Ascending aorta (tissue), 2 donors: ENCODE measurements at regions not wholly inside any gene's neighbourhood (a gene's known extent, or its start where the extent isn't known, plus 50 kb on each side); places are given as distances from the start of the nearest gene placed in this dataset.

ENCODE experiments used
- DNase-seq, 2 donors: peaks; one replicate each; pipeline ENCODE4 v3.0.0-alpha.2; 2019; ENCODE audit warnings: low spot score in 2 of 2
- H3K27ac ChIP-seq, 2 donors: fragments of 200-600 bp; sonication (generic); one replicate each; pipeline ENCODE4 v1.5.1; 2016 to 2017; ENCODE audit warnings: mild to moderate bottlenecking in 1 of 2
- H3K27me3 ChIP-seq: fragments of 200-600 bp; sonication (generic); one replicate; pipeline ENCODE4 v1.5.1; 2017
- H3K36me3 ChIP-seq, 2 donors: fragments of 200-600 bp; sonication (generic); one replicate each; pipeline ENCODE4 v1.5.1; 2016
- H3K4me1 ChIP-seq, 2 donors: fragments of 200-600 bp; sonication (generic); one replicate each; pipeline ENCODE4 v1.5.1; 2016 to 2017; ENCODE audit warnings: mild to moderate bottlenecking in 1 of 2
- H3K4me3 ChIP-seq, 2 donors: fragments of 200-600 bp; sonication (generic); one replicate each; pipeline ENCODE4 v1.5.1; 2016 to 2017; ENCODE audit warnings: mild to moderate bottlenecking in 1 of 2
- H3K9me3 ChIP-seq, 2 donors: fragments of 200-600 bp; sonication (generic); one replicate each; pipeline ENCODE4 v1.5.1; 2016
- intact Hi-C: fragments of 100-400 bp; cut with DNase I; formaldehyde crosslinking; loops from one replicate; pipeline ENCODE4 v1.15.1; 2023
- TF ChIP-seq, protein P1 (sequence below), 3 experiments: fragments of 200-600 bp in 2 of 3; fragments of 450-650 bp in 1 of 3; sonication (generic) in 2 of 3; IDR thresholded peaks; one replicate each; pipeline ENCODE4 v1.5.1; 2016 to 2019; ENCODE audit warnings: antibody characterized with exemption in 3 of 3, mild to moderate bottlenecking in 1 of 3, moderate library complexity in 1 of 3

DNA sequence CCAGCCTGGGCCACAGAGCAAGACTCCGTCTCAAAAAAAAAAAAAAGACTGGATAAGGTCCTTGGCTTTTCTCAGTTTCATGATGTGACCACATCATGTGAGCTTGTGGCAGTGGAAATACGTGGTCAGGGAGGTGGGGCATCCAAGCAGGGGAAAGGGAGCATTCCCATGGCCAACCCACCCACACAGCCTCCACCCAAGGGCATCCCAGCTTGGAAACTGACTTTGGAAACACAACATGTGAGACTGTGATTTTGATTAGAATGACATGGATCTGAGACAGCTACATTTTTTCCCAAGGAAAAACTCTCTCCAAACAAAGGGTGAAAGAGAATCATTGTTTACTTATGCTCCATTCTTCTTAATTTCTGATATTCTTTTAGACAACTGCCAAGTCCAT, 405.0 kb upstream of the ZNF507 start:
- H3K36me3 ChIP-seq, result no peaks in the 10 kb centered on the region
- H3K9me3 ChIP-seq, result no peaks in the 10 kb centered on the region
- DNase-seq, result no peak
- H3K4me3 ChIP-seq, result no peak overlapping the region
- TF ChIP-seq, protein P1, sequence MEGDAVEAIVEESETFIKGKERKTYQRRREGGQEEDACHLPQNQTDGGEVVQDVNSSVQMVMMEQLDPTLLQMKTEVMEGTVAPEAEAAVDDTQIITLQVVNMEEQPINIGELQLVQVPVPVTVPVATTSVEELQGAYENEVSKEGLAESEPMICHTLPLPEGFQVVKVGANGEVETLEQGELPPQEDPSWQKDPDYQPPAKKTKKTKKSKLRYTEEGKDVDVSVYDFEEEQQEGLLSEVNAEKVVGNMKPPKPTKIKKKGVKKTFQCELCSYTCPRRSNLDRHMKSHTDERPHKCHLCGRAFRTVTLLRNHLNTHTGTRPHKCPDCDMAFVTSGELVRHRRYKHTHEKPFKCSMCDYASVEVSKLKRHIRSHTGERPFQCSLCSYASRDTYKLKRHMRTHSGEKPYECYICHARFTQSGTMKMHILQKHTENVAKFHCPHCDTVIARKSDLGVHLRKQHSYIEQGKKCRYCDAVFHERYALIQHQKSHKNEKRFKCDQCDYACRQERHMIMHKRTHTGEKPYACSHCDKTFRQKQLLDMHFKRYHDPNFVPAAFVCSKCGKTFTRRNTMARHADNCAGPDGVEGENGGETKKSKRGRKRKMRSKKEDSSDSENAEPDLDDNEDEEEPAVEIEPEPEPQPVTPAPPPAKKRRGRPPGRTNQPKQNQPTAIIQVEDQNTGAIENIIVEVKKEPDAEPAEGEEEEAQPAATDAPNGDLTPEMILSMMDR (IDR thresholded peaks at IDR 0.05), result no peak
- H3K27me3 ChIP-seq, result no peaks in the 10 kb centered on the region
- intact Hi-C loops, result no loop called here
- H3K27ac ChIP-seq, result no peak overlapping the region
- H3K4me1 ChIP-seq, result no peaks in the 10 kb centered on the region

DNA sequence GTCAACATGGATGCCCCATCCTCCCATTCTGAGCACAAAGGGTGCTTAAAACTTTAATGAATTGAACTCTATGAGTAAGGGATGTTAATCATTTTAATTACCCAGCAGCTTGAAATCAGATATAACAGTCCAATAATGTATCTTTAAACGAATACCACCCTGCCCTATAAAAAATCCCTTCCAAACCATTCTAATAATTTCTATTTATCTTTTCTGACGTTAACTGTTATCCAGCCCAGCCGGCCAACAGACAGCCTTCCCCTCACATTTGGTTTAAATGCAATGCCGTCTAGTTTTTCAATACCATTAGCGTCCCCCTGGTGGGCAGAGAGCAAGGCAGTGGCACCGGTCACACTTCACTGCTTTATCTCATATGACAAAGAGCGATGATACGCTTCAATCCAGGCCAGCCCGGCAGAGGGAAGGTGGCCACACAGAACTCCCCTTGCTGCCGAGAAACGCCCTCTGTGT, 402.2 kb upstream of the ZNF507 start:
- Histone ChIP-seq H3K9me3 (no peaks in the 10 kb centered on the region), H3K36me3 (no peaks in the 10 kb centered on the region), H3K4me1 (no peaks in the 10 kb centered on the region), H3K27ac (no peak overlapping the region), H3K27me3 (no peaks in the 10 kb centered on the region), H3K4me3 (no peak overlapping the region)
- intact Hi-C loops, result no loop called here
- TF ChIP-seq, protein P1 (IDR thresholded peaks at IDR 0.05), result no peak
- DNase-seq, result no peak

DNA sequence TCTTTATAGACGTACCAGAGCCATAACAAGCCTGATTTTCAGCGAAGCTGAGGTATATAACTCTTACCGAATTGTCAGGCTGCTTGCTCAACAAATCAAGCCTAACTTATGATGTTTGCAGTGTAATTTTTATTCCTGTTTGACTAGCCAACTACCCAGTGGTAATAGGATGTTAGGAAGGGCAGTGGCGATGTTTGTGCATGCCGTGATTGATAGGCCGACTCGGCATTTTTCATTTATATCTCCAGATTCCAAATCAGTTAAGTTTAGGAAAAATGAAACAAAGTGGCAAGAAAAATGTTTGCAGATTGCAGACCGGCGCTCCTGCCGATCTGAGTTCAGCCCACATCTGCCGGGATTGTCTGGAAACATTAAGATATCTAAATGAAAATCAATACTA, 401.6 kb upstream of the ZNF507 start:
- intact Hi-C loops, result no loop called here
- DNase-seq, result no peak
- TF ChIP-seq, protein P1 (IDR thresholded peaks at IDR 0.05), result no peak
- Histone ChIP-seq H3K27me3 (no peaks in the 10 kb centered on the region), H3K4me3 (no peak overlapping the region), H3K27ac (no peak overlapping the region), H3K4me1 (no peaks in the 10 kb centered on the region), H3K36me3 (no peaks in the 10 kb centered on the region), H3K9me3 (no peaks in the 10 kb centered on the region)

DNA sequence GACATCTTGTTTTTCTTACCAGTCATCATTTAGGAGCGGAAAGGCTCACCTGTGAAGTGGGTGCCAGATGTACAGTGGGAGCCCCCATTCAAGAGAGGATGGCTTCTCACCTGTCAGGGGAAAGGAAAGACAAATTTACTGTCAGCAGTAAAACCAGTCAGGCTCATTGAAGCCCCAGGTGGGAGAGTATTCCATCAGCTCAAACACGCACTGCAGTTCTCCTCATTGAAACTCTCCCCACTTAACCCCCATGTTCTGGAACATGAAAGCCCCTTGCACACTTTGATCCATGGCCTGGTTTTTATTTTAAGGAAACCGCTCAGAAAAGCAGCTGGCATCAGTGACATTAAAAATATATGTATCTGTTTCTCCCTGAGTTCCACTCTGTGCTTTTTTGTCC, 401.1 kb upstream of the ZNF507 start:
- DNase-seq, result no peak
- H3K27ac ChIP-seq, result no peak overlapping the region
- no peak overlapping the region for H3K4me3 ChIP-seq
- H3K4me1 ChIP-seq, result no peaks in the 10 kb centered on the region
- TF ChIP-seq, protein P1 (IDR thresholded peaks at IDR 0.05), result no peak
- intact Hi-C loops, result no loop called here
- no peaks in the 10 kb centered on the region for H3K27me3 ChIP-seq
- H3K36me3 ChIP-seq, result no peaks in the 10 kb centered on the region
- H3K9me3 ChIP-seq, result no peaks in the 10 kb centered on the region

DNA sequence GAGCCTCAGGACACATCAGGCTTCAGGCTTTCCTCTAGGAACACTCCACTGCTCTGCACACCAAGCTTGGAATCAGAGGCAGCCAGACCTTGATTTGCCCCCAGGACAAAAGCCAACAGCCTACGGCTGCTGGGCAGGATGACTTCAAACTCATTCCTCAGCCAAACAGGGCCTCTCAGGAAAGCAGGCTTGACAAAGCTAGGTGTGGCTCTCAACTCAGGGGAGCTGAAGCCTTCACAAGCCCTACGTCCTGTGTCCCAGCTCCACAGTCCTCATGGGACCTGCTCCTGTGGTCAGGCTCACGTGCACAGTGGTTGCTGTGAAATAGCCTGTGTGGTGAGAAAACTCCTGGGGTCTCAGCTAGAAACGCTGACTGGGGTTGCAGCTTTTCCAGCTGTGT, 398.9 kb upstream of the ZNF507 start:
- Histone ChIP-seq H3K4me1 (no peaks in the 10 kb centered on the region), H3K4me3 (no peak overlapping the region), H3K36me3 (no peaks in the 10 kb centered on the region), H3K27me3 (no peaks in the 10 kb centered on the region), H3K9me3 (no peaks in the 10 kb centered on the region), H3K27ac (no peak overlapping the region)
- TF ChIP-seq, protein P1 (IDR thresholded peaks at IDR 0.05), result no peak
- intact Hi-C loops, result no loop called here
- DNase-seq, result no peak

DNA sequence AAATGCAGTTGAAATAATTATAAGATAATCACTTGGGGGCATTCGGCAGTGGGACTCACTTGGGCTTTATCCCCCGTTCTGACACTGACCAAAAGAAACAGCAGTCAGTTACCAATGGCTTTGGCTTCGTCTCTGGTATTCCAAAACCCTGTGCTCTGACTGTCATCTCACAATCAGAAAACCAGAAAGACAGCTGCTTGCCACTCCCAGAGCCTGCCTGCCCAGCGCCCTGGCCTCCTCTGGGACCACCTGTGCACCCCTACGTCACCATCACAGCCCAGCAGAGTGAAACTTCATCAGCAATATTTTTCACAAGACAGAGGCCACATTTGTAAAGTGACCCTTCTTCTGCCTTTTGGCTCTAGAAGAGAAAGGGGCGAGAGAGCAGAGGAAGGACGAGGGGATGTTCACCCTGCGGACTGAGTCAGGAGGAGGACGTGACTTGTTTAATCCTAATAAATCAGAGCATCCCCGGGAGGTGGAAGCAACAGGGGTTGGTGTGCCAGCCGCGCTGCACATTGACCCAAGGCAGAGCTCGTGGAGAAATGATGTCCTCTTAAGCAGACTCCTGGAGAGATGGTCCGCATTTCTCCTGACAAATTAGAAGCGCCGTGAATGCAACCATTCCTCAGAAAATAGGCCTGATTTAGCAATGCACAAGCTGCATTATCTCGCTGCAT, 397.8 kb upstream of the ZNF507 start:
- H3K4me3 ChIP-seq, result no peak overlapping the region
- intact Hi-C loops, result no loop called here

More for the DNA sequence above, 397.8 kb upstream of the ZNF507 start:
- no peak for DNase-seq
- H3K4me1 ChIP-seq, result no peaks in the 10 kb centered on the region
- TF ChIP-seq, protein P1 (IDR thresholded peaks at IDR 0.05), result no peak
- H3K27me3 ChIP-seq, result no peaks in the 10 kb centered on the region
- no peaks in the 10 kb centered on the region for H3K9me3 ChIP-seq
- no peak overlapping the region for H3K27ac ChIP-seq
- no peaks in the 10 kb centered on the region for H3K36me3 ChIP-seq
